ENCODE measurements at regions not wholly inside any gene's neighbourhood (a gene's known extent, or its start where the extent isn't known, plus 50 kb on each side); places are given as distances from the start of the nearest gene placed in this dataset.

GRCh38 chr6:147131532-147132128 lies 72.6 kb upstream of the STXBP5 start:
- DNase-seq (ENCODE audit: low read depth in 2 of 2), result no peak

GRCh38 chr6:147132889-147133288 lies 71.3 kb upstream of the STXBP5 start:
- no peak for DNase-seq (ENCODE audit: low read depth in 2 of 2)

GRCh38 chr6:147133669-147134068 lies 70.5 kb upstream of the STXBP5 start:
- no peak for DNase-seq (ENCODE audit: low read depth in 2 of 2)

DNA sequence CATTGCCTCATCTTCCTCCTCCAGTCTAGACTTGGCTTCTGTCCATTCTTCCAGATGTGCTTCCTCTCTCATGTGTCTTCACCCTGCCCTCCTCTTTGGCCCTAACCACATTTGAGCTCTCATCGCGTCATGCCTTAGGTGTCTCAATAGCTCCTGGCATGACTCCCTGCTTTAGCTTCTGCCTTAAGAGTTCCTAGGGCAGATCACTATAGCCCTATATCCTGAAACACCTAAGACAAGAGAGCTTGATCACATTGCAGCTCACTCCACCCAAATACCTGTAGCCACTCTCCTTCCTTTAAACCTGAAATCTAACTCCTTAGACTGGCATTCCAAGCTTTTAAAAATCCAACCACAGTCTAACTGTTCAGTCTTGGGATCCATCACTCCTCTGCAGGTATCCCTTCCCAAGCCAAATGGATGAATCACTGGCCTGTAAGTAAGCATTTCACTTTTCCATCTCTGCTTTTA lies 69.0 kb upstream of the STXBP5 start:
- peak; percentile 78 to 80 for DNase-seq (ENCODE audit: low read depth in 2 of 2)

DNA sequence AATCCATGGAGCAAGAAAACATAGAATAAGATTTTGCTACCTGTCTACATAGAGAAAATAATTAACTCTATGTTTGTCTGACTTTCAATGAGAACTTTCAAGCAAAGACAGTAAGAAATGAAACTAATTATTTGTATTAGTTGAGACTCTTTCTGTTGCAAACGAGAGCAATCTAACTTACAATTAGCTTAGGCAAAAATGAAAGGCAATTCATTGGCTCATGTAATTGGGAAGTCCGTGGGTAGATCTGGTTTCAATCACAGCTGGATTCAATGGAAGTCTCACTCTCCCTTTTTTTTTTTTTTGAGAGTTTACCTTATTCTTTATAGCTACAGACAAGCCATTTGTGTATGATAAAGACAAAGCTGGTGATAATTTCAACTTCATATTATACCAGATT lies 68.2 kb upstream of the STXBP5 start:
- DNase-seq (ENCODE audit: low read depth in 2 of 2), result no peak

- DNase-seq (ENCODE audit: low read depth in 2 of 2), result no peak
Observed at GRCh38 chr6:147137986-147138385, 66.2 kb upstream of the STXBP5 start.

GRCh38 chr6:147138835-147139234 lies 65.4 kb upstream of the STXBP5 start:
- no peak for DNase-seq (ENCODE audit: low read depth in 2 of 2)

GRCh38 chr6:147141711-147142308 lies 62.4 kb upstream of the STXBP5 start:
- peak in 1 of 2 experiments; percentile 33 for DNase-seq (ENCODE audit: low read depth in 2 of 2)

GRCh38 chr6:147142684-147143245 lies 61.5 kb upstream of the STXBP5 start:
- no peak for DNase-seq (ENCODE audit: low read depth in 2 of 2)

GRCh38 chr6:147149092-147149491 lies 55.1 kb upstream of the STXBP5 start:
- no peak for DNase-seq (ENCODE audit: low read depth in 2 of 2)

DNA sequence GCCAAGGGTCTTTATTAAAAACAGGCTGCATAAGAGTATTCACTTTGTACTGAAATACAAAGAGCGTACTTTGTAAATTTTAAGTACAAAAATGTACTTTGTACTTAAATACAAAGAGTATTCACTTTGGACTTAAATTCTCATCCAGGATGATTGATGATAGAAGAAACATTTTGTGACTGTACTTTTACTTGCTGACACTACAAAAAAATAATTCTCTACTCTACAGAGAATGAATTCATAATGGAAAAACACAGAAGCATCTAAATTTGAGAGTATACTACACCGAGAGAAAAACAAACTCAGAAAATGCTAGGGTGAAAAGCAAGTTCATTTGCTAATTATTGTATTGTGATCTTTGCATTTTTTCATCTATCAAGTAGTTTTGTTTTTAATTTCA lies 54.4 kb upstream of the STXBP5 start:
- DNase-seq (ENCODE audit: low read depth in 2 of 2), result no peak

- no peak for DNase-seq (ENCODE audit: low read depth in 2 of 2)
Observed at GRCh38 chr6:147150293-147150692, 53.9 kb upstream of the STXBP5 start.
